GOT3 (cell line): ENCODE measurements at regions not wholly inside any gene's neighbourhood (a gene's known extent, or its start where the extent isn't known, plus 50 kb on each side); places are given as distances from the start of the nearest gene placed in this dataset.

Experiments
- DNase-seq: peaks from one replicate; lab custom pipeline; 2025; ENCODE audit warnings: mixed read lengths; lab: John Stamatoyannopoulos, UW

DNA sequence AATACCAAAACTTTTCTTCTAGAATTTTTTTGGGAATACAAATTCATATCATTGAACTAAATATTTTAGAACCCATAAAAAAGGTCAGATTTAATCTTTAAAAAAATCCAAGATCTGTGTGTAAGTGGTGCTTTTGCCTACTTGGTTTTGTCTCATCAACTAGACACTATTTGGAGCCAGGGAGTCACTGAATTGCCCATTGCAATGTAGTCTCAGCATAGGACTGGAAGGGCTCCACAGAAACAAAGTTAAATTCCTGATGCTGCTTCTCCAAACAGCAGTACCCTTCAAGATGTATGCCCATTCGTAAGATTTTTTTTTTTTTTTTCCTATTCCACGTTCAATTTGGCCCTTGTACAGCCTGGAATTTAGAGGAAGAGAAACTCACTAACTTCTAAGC is 208.0 kb upstream of the MPDZ start:
- no peak for DNase-seq

DNA sequence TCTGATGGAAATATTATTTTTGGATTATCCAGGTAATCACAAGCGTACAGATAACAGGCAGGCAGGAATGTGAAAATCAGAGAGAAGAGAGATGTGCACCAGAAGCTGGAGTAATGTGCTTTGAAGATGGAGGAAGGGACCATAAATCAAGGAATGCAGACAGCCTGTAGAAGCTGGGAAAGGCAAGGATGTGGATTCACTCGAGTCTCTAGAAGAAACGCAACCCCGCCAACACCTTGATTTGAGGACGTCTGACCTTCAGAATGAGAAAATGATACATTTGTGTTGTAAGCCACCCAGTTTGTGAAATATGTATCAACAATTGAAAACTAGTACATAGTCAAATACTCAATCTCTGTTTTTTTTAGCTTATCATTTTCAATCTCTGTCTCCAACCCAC is 207.6 kb upstream of the MPDZ start:
- DNase-seq, result no peak

DNA sequence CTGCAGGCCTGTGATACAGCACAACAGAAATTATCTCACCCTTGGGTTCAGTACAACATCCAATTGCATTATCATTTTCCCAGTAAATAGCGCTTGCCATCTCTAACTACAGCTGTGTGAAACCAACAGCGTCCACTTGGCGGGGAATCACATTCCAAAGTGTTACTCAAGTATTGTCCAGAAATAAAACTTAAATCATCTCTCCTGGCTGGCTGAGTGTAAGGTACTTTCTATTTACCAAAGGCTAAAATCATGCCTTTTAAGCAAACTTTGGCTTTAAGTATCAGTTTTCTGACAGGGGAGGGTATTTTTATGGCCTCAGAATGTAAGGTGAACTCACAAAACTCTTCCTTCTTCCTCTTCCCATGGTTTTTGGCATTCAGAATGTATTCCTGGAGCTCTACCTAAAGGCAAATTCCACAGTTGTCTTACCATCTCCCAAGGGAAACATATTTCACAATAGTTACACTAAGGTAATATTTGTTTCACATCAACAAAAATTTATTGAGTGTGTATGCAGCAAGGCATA is 205.6 kb upstream of the MPDZ start:
- DNase-seq, result peak; percentile 9

DNA sequence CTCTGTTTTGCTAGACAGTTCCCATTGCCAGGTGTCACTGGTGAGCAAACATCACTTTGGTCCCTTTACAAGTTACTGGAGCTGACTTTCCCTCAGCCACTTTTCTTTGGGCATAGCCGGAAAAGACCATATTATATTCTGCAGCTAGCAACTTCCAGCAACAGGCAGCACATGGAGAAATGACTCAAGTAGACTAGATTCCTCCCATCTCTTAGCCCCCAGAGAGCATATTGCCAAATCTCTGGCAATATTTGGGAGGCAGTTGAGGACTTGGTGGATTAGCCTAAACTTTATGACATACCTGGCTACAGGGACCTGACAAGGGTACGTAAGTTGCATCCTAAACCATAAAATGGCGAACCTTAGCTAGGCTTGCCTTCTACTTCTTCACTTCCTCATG is 204.7 kb upstream of the MPDZ start:
- DNase-seq, result no peak

GRCh38 chr9:13481274-13481673 is 201.8 kb upstream of the MPDZ start:
- no peak for DNase-seq

GRCh38 chr9:13480693-13481092 is 201.2 kb upstream of the MPDZ start:
- DNase-seq, result no peak

- no peak for DNase-seq
Observed at GRCh38 chr9:13479096-13479495, 199.6 kb upstream of the MPDZ start.

GRCh38 chr9:13478639-13479038 is 199.1 kb upstream of the MPDZ start:
- DNase-seq, result no peak

DNA sequence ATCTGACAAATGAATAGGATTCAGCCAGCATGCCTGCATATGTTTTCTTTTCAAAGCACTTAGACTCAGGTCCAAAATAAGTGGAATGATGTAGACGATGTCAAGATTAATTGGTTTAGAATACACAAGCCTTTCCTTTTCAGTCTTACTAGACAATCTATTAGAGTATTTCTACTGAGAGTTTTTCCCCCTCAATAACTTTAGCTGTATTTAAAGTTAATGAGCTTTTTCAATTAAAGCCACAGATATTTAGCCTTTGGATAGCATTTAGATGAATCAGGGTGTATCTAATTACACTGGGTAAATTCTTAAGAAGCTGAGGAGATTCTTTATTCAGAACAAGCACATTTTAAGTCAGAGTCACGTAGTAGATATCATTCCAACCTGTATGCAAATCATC is 198.7 kb upstream of the MPDZ start:
- no peak for DNase-seq

- DNase-seq, result no peak
Observed at GRCh38 chr9:13470836-13471235, 191.3 kb upstream of the MPDZ start.

DNA sequence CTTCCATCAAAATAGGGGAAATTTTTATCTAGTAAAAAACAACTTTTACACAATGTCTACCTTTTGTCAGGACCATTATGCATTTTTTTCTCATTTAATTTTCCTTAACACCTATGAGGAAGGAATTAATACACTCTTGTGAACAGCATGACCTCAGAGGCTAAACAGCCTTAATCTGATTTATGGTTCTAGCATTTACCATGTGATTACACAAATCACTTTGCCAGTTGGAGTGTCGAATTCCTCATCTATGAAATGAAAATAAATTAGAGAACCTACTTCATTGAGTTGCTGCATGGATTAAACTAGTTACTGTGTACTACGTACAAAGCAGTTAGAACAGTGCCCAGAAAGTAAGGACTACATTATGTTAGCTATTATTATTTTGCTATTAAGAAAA is 187.7 kb upstream of the MPDZ start:
- no peak for DNase-seq

GRCh38 chr9:13461414-13461991 is 182.0 kb upstream of the MPDZ start:
- DNase-seq, result no peak

DNA sequence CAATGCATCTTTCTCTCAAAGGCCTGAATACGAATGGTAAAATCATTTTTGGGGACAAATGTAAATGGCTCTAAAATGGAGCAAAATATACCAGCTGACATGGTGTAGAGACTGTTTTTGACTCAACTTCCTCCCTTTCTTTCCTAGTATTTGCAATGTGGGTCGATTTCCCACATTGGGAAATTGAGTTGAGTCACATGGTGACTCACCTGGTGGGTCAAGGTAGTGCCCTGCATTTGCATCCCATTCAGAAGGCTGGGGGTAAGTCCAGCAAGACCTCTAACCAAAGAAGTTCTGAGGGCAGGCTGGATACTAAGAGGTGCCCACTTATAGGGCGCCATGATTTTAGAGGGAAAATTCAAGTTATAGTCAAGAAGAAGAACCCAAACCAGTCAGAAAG is 179.6 kb upstream of the MPDZ start:
- DNase-seq, result no peak

DNA sequence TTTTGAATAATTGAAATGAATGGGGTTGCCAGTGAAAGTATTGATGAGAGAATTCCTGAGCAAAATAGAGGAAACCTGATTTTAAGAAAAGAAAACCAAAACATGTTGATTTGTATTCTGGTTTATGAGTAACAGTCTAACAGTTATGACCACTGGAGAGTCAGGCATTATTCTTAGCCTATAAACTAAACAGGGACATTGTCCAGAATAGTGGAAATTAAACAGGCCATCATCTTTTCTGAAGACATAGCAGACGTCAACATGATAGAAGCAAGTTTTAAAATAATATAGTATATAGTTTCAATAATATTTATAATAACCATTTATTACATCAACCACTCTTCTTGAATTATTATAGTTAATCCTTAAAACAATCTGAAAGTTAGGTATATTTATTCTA is 178.3 kb upstream of the MPDZ start:
- no peak for DNase-seq

DNA sequence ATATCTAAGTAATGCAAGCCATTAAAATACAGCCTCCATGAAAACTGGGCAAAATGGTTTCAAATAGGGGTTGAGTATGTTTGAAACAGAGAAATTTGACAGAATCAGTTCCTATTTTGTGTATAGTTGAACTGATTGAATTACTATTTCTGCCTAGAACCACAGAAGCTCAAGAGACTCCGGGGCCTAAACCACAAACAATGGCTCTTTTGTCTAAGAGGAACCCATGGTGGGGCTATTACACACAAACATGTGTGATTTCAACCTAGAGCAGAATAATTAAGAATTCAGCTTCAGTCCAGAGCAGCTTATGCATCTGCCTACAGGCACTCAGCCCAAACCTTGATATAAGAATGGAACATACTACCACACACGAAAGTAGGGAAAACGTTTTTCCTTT is 171.2 kb upstream of the MPDZ start:
- DNase-seq, result no peak

- no peak for DNase-seq
Observed at GRCh38 chr9:13448482-13448881, 169.0 kb upstream of the MPDZ start.

DNA sequence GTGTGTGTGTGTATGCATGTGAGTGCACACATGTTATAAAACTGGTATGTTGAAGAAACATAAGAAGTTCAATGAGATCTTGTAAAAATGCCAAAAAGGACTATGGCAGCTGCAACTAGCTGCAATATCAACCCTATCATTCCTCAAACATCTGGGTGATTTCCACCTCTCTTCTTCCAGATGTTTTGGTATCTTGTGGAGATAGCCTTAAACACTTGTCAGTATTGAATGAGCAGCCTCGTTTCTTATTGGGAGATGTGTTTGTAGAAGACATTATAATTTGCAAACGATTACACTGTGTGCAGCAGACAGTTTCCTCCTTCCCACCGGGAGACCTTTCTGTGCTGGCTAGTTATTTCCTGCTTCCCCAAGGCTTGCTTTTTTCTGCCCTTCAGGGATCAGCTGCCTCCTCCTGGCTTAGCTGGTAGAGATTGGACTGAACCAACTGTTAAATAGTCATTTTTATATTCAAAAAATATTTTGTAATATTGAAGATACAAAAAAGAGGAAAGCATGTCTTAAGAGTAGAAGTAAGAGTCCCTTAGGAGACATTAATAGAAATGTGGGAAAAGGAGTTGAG is 168.4 kb upstream of the MPDZ start:
- no peak for DNase-seq

GRCh38 chr9:13446938-13447842 is 167.7 kb upstream of the MPDZ start:
- DNase-seq, result no peak

- no peak for DNase-seq
Observed at GRCh38 chr9:13446286-13446937, 166.9 kb upstream of the MPDZ start.

GRCh38 chr9:13445103-13445500 is 165.6 kb upstream of the MPDZ start:
- DNase-seq, result no peak

GRCh38 chr9:13444245-13445102 is 165.0 kb upstream of the MPDZ start:
- no peak for DNase-seq
